GM21360 (cell line): ENCODE measurements at regions not wholly inside any gene's neighbourhood (a gene's known extent, or its start where the extent isn't known, plus 50 kb on each side); places are given as distances from the start of the nearest gene placed in this dataset.

Experiments used
- ATAC-seq: cut with Tn5 transposase; IDR thresholded peaks from one replicate; pipeline ENCODE4 v1.9.1; 2021; ENCODE audit warnings: mild to moderate bottlenecking, moderate library complexity; ENCODE audit not compliant: unreplicated experiment

- no peak for ATAC-seq
Observed at GRCh38 chr12:81819991-81820633, 61.0 kb upstream of the PPFIA2 start.

- ATAC-seq, result no peak
Observed at GRCh38 chr12:81815611-81816010, 56.5 kb upstream of the PPFIA2 start.

GRCh38 chr12:81811778-81812125 lies 52.6 kb upstream of the PPFIA2 start:
- ATAC-seq, result no peak

GRCh38 chr12:81811061-81811777 lies 52.1 kb upstream of the PPFIA2 start:
- no peak for ATAC-seq

- ATAC-seq, result peak; percentile 86
Observed at GRCh38 chr12:81809829-81810595, 50.9 kb upstream of the PPFIA2 start.

GRCh38 chr12:81809113-81809777 lies 50.1 kb upstream of the PPFIA2 start:
- no peak for ATAC-seq
